ENCODE measurements at regions not wholly inside any gene's neighbourhood (a gene's known extent, or its start where the extent isn't known, plus 50 kb on each side); places are given as distances from the start of the nearest gene placed in this dataset.

GRCh38 chr1:208557046-208557722 lies 313.0 kb upstream of the PLXNA2 start:
- DNase-seq (ENCODE audit: low read depth in 1 of 2, low spot score in 1 of 2): no peak
- in situ Hi-C loops (cut with HindIII; ENCODE audit: low pct_unique_long_range_greater_than_20kb, low sequenced_read_pairs): no loop called here
- TF ChIP-seq JUND (IDR thresholded peaks at IDR 0.05; ENCODE audit: low read depth): no peak

DNA sequence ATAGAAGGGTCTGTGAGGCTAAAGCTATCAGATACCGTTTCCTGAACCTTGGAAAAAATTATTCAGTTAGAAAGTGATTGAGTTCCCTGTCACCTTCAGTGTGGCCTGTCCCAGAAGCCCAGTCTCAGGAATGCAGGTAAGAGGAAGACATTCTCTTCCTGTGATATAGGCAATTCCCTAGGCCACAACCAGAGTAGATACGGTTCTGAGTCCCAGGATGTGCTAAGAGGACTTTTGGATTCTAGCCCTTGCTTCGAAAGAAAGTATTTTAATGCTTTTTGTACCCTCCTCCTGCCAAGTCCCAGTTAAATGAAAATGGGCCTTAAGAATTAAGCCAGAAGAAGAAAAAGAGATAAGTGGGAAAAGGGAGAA lies 313.5 kb upstream of the PLXNA2 start:
- DNase-seq (ENCODE audit: low read depth in 1 of 2, low spot score in 1 of 2): no peak
- in situ Hi-C loops (cut with HindIII; ENCODE audit: low pct_unique_long_range_greater_than_20kb, low sequenced_read_pairs): no loop called here
- TF ChIP-seq JUND (IDR thresholded peaks at IDR 0.05; ENCODE audit: low read depth): no peak

DNA sequence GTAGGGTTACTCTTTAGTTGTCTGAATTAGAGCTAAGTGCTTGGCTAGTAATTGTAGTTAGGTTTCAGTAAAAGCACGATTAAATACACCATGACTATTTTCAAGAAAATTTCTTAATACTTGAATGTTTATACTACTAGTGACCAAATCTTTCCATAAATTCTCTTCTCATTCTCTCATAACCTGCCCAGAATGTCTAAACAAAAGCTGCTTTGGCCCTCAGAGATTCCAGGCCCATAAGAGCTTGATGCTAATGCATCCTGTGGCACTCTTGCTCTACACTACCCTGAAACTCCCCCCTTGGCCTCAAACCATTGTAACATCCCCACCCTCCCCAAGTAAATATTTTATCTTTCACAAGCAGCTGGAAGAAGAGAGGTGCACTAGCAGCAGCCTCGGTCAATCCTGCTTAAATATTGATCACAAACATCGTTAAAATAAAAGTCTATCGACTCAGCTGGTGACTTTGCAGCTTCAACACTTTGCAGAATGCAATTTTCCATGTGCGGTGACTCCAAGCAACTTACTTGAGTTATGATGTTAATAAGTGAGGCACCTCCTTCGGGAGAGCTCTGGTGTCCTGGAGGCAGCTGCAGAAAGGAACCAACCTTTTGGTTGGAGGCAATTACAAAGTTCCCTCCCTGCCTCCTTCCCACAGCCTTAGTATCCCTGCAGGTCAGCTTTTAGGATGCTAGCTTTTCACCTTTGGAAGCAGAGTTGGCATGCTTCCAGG lies 315.6 kb upstream of the PLXNA2 start:
- TF ChIP-seq JUND (IDR thresholded peaks at IDR 0.05; ENCODE audit: low read depth): no peak
- in situ Hi-C loops (cut with HindIII; ENCODE audit: low pct_unique_long_range_greater_than_20kb, low sequenced_read_pairs): no loop called here
- no peak for DNase-seq (ENCODE audit: low read depth in 1 of 2, low spot score in 1 of 2)

DNA sequence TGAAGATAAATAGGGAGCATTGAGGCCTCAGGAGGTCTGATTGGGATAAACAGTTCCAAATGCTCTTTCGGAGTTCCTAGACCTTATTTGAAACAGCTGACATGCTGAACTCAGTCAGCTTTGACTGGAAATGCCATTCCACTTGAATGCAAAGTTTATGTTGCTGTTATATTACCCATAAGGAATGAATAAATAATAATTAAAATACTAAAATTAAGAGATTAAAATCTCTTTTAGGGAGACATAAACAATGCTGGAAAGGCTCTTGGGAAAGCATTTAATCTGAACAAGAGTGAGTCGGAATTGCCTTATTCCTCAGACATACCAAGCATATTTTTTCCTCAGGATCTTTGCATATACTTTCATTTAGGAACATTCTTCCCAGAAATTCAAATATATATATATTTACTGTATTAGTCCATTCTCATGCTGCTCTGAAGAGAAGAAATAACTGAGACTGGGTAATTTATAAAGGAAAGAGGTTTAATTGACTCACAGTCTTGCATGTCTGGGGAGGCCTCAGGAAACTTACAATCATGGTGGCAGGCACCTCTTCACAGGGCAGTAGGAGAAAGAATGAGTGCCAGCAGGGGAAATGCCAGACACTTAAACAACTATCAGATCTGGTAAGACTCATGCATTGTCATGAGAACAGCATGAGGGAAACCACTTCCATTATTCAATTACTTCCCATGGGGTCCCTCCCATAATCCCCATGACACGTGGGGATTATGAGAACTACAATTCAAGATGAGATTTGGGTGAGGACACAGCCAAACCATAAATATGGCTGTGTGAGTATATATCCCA lies 318.2 kb upstream of the PLXNA2 start:
- no peak for DNase-seq (ENCODE audit: low read depth in 1 of 2, low spot score in 1 of 2)
- in situ Hi-C loops (cut with HindIII; ENCODE audit: low pct_unique_long_range_greater_than_20kb, low sequenced_read_pairs): no loop called here
- no peak for TF ChIP-seq JUND (IDR thresholded peaks at IDR 0.05; ENCODE audit: low read depth)

DNA sequence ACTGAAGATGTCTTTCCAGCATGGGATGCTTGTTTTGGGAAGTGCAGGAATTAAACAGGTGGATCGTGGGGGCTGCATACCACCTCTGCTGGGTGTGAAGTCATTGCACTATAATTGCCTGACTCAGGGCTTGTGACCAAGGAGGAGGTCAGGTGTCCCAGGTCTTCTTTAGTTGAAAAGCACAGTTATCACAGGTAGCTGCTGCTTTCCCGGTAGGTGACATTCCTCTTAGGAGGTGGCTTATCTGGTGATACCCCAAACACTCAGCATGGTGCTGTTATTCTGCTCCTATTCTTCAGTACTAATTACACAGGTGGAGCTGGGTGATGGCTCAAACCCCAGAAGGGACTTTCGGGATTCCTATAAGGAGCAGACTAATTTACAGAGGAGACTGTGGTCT lies 320.3 kb upstream of the PLXNA2 start:
- no peak for TF ChIP-seq JUND (IDR thresholded peaks at IDR 0.05; ENCODE audit: low read depth)
- DNase-seq (ENCODE audit: low read depth in 1 of 2, low spot score in 1 of 2): no peak
- in situ Hi-C loops (cut with HindIII; ENCODE audit: low pct_unique_long_range_greater_than_20kb, low sequenced_read_pairs): no loop called here

- in situ Hi-C loops (cut with HindIII; ENCODE audit: low pct_unique_long_range_greater_than_20kb, low sequenced_read_pairs): no loop called here
- TF ChIP-seq JUND (IDR thresholded peaks at IDR 0.05; ENCODE audit: low read depth): no peak
- no peak for DNase-seq (ENCODE audit: low read depth in 1 of 2, low spot score in 1 of 2)
These were observed 321.7 kb upstream of the PLXNA2 start for GRCh38 chr1:208565756-208566440.

- TF ChIP-seq JUND (IDR thresholded peaks at IDR 0.05; ENCODE audit: low read depth): no peak
- DNase-seq (ENCODE audit: low read depth in 1 of 2, low spot score in 1 of 2): no peak
- in situ Hi-C loops (cut with HindIII; ENCODE audit: low pct_unique_long_range_greater_than_20kb, low sequenced_read_pairs): no loop called here
These were observed 325.0 kb upstream of the PLXNA2 start for GRCh38 chr1:208569181-208569580.

GRCh38 chr1:208570362-208570761 lies 326.2 kb upstream of the PLXNA2 start:
- in situ Hi-C loops (cut with HindIII; ENCODE audit: low pct_unique_long_range_greater_than_20kb, low sequenced_read_pairs): no loop called here
- no peak for DNase-seq (ENCODE audit: low read depth in 1 of 2, low spot score in 1 of 2)
- TF ChIP-seq JUND (IDR thresholded peaks at IDR 0.05; ENCODE audit: low read depth): no peak

DNA sequence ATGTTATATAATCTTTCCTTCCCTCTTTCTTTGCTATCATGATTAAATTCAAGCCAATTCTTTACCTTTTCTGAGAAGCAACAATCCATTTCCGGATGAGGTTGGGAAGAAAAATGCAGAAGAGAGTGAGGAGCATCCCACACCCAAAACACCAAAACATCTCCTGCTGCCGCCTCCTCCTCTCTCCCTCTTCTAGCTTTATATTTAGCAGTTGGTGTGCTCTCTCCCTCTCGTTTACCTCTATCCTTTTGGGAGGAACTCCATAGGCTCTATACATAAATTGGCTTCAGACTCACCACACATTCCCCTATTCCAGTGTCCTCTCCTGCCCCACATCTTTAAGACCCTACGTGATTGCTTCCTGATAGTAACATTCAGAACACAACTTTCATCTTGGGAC lies 332.2 kb upstream of the PLXNA2 start:
- no peak for TF ChIP-seq JUND (IDR thresholded peaks at IDR 0.05; ENCODE audit: low read depth)
- DNase-seq (ENCODE audit: low read depth in 1 of 2, low spot score in 1 of 2): no peak
- in situ Hi-C loops (cut with HindIII; ENCODE audit: low pct_unique_long_range_greater_than_20kb, low sequenced_read_pairs): no loop called here

DNA sequence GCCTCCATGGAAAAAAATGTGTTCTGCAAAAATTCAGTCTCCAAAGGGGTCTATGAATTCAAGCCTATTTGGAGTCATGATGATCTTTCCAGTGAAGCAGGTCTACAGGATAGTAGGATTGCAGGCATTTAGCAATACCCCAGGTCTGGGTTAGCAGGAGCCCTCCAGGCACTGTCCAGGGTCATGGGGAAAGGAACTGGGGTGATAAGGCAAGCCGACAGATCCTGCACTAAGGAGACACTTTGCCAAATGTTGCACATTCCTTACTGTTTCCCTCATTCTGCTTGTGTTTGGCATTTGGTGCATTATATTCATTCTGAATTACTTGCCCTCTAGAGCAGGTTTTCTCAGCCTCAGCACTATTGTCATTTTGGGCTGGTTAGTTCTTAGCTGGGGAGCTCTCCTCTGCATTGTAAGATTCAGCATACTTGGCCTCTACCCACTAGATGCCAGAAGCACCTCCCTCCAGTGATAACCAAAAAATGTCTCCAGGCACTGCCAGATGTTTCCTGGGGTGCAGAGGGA lies 333.3 kb upstream of the PLXNA2 start:
- no peak for TF ChIP-seq JUND (IDR thresholded peaks at IDR 0.05; ENCODE audit: low read depth)
- no peak for DNase-seq (ENCODE audit: low read depth in 1 of 2, low spot score in 1 of 2)
- in situ Hi-C loops (cut with HindIII; ENCODE audit: low pct_unique_long_range_greater_than_20kb, low sequenced_read_pairs): no loop called here

DNA sequence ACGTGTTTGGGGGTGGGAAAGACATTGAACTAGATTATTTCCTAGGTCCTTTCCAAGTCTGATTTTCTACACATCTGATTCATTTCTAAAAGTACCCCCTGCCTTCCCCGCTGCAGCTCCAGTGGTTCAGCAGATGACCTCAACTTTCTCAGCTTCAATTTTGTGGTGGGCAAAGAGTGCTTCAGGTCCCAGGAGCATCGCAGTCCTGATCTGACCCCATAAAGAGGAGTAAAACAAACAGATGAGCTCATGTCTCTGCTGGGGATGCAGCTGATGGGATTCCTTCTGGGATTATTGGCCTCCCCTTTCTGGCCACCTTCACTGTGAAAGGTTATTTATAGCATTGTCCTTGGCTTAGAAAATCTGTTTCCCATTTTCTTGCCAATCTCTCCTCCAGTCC lies 337.0 kb upstream of the PLXNA2 start:
- TF ChIP-seq JUND (IDR thresholded peaks at IDR 0.05; ENCODE audit: low read depth): no peak
- no peak for DNase-seq (ENCODE audit: low read depth in 1 of 2, low spot score in 1 of 2)
- in situ Hi-C loops (cut with HindIII; ENCODE audit: low pct_unique_long_range_greater_than_20kb, low sequenced_read_pairs): no loop called here

GRCh38 chr1:208581667-208582066 lies 337.5 kb upstream of the PLXNA2 start:
- in situ Hi-C loops (cut with HindIII; ENCODE audit: low pct_unique_long_range_greater_than_20kb, low sequenced_read_pairs): no loop called here
- DNase-seq (ENCODE audit: low read depth in 1 of 2, low spot score in 1 of 2): no peak
- TF ChIP-seq JUND (IDR thresholded peaks at IDR 0.05; ENCODE audit: low read depth): no peak
